ENCODE measurements at regions not wholly inside any gene's neighbourhood (a gene's known extent, or its start where the extent isn't known, plus 50 kb on each side); places are given as distances from the start of the nearest gene placed in this dataset.

DNA sequence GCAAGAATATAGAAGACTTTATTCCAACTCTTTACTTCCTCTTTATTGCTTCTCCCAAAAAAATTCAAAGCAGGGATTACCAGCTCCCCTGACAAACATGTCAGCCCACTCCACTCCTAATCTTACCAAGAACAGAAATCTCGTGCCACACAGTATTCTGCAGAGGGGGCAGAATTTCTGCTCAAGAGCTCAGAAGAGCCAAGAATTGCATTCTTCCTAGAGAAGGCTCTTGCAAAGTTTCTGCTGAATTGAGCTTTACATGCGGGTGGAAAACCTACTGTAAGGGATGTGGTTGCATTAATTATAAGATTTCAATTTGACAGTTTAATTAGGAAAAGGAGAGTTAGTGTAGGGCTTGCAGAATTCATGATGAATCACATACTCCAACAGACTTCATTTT is 428.5 kb downstream of the CETN3 start:
- CTCF ChIA-PET: no interaction called here
- ATAC-seq (ENCODE audit: low read depth): no peak
- H2AK9ac ChIP-seq (replicated peaks; ENCODE audit: low read depth, low read length, poor library complexity): no peak overlapping the region
- no peak overlapping the region for H3K18ac ChIP-seq (ENCODE audit: low read depth, low read length)
- TF ChIP-seq FOS (IDR thresholded peaks at IDR 0.05; ENCODE audit: low read depth, low read length): no peak
- TF ChIP-seq RAD21 (IDR thresholded peaks at IDR 0.05; ENCODE audit: low read length): no peak
- TF ChIP-seq NFE2L2 (IDR thresholded peaks at IDR 0.05; ENCODE audit: low read depth, low read length): no peak
- TF ChIP-seq MXI1 (IDR thresholded peaks at IDR 0.05; ENCODE audit: borderline replicate concordance, low read depth, low read length): no peak
- TF ChIP-seq BHLHE40 (IDR thresholded peaks at IDR 0.05; ENCODE audit: low read depth, low read length): no peak
- TF ChIP-seq, protein P1, sequence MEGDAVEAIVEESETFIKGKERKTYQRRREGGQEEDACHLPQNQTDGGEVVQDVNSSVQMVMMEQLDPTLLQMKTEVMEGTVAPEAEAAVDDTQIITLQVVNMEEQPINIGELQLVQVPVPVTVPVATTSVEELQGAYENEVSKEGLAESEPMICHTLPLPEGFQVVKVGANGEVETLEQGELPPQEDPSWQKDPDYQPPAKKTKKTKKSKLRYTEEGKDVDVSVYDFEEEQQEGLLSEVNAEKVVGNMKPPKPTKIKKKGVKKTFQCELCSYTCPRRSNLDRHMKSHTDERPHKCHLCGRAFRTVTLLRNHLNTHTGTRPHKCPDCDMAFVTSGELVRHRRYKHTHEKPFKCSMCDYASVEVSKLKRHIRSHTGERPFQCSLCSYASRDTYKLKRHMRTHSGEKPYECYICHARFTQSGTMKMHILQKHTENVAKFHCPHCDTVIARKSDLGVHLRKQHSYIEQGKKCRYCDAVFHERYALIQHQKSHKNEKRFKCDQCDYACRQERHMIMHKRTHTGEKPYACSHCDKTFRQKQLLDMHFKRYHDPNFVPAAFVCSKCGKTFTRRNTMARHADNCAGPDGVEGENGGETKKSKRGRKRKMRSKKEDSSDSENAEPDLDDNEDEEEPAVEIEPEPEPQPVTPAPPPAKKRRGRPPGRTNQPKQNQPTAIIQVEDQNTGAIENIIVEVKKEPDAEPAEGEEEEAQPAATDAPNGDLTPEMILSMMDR (conservative IDR thresholded peaks at IDR 0.05; ENCODE audit: low read depth, low read length): no peak
- TF ChIP-seq CHD1 (IDR thresholded peaks at IDR 0.05; ENCODE audit: low read depth, low read length): no peak
- TF ChIP-seq, protein P2, sequence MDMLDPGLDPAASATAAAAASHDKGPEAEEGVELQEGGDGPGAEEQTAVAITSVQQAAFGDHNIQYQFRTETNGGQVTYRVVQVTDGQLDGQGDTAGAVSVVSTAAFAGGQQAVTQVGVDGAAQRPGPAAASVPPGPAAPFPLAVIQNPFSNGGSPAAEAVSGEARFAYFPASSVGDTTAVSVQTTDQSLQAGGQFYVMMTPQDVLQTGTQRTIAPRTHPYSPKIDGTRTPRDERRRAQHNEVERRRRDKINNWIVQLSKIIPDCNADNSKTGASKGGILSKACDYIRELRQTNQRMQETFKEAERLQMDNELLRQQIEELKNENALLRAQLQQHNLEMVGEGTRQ (IDR thresholded peaks at IDR 0.05; ENCODE audit: low read depth, low read length): no peak
- TF ChIP-seq POLR2A (IDR thresholded peaks at IDR 0.05; ENCODE audit: low read depth, low read length): no peak
- no peak for TF ChIP-seq RFX5 (IDR thresholded peaks at IDR 0.05; ENCODE audit: low read depth, low read length)
- TF ChIP-seq, protein P3, sequence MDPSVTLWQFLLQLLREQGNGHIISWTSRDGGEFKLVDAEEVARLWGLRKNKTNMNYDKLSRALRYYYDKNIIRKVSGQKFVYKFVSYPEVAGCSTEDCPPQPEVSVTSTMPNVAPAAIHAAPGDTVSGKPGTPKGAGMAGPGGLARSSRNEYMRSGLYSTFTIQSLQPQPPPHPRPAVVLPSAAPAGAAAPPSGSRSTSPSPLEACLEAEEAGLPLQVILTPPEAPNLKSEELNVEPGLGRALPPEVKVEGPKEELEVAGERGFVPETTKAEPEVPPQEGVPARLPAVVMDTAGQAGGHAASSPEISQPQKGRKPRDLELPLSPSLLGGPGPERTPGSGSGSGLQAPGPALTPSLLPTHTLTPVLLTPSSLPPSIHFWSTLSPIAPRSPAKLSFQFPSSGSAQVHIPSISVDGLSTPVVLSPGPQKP (IDR thresholded peaks at IDR 0.05; ENCODE audit: borderline replicate concordance, low read depth, low read length): no peak
- TF ChIP-seq CEBPB (IDR thresholded peaks at IDR 0.05; ENCODE audit: low read depth, low read length): no peak
- TF ChIP-seq MAFK (IDR thresholded peaks at IDR 0.05; ENCODE audit: low read depth, low read length): no peak
- TF ChIP-seq SMC3 (IDR thresholded peaks at IDR 0.05; ENCODE audit: low read depth, low read length): no peak
- POLR2A ChIA-PET (ENCODE audit: unreplicated experiment): no interaction called here
- H3K27me3 ChIP-seq (ENCODE audit: control insufficient read depth, insufficient read depth, low read length): no peaks in the 10 kb centered on the region
- H2BK5ac ChIP-seq (ENCODE audit: low read depth, low read length, poor library complexity, severe bottlenecking): no peak overlapping the region
- intact Hi-C loops (cut with micrococcal nuclease): no loop called here
- no peak overlapping the region for H2AK5ac ChIP-seq (ENCODE audit: low read depth, low read length)
- BruUV-seq (replicated peaks): no TSS peak
- no peak overlapping the region for H3K23ac ChIP-seq (ENCODE audit: low read depth, low read length)
- dilution Hi-C loops (cut with HindIII; ENCODE audit: low sequenced_read_pairs, unreplicated experiment): no loop called here
- no peaks in the 10 kb centered on the region for H4K20me1 ChIP-seq (ENCODE audit: insufficient read depth, low read length)
- no peak overlapping the region for H2BK20ac ChIP-seq (ENCODE audit: low read depth, low read length)
- H3K36me3 ChIP-seq (ENCODE audit: control insufficient read depth, insufficient read depth, low read length): no peaks in the 10 kb centered on the region
- no CpG with 5 or more reads among the region's 2 CpGs for WGBS, 2 experiments (ENCODE audit: extremely low coverage in 2 of 2, insufficient read length in 1 of 2)
- H2BK120ac ChIP-seq (ENCODE audit: low read depth, low read length): no peak overlapping the region
- no peak overlapping the region for H3K4me3 ChIP-seq (ENCODE audit: insufficient read depth, low read depth, low read length)
- H2AFZ ChIP-seq (replicated peaks; ENCODE audit: low read length, poor library complexity): no peak overlapping the region
- no peak overlapping the region for H4K91ac ChIP-seq (ENCODE audit: insufficient read depth, low read depth, low read length)
- H3K14ac ChIP-seq (replicated peaks; ENCODE audit: low read depth, low read length): no peak overlapping the region
- no peak overlapping the region for H3K9ac ChIP-seq (ENCODE audit: low read depth, low read length)
- H3K56ac ChIP-seq (ENCODE audit: extremely low read depth, insufficient read depth, low read length): no peak overlapping the region
- in situ Hi-C loops (cut with MboI; ENCODE audit: low sequenced_read_pairs): no loop called here
- no peaks in the 10 kb centered on the region for H3K79me1 ChIP-seq (ENCODE audit: low read depth in 1 of 2, low read length in 2 of 2)
- H4K8ac ChIP-seq (ENCODE audit: low read depth in 2 of 2, low read length in 2 of 2): no peak overlapping the region
- no peak overlapping the region for H3K4ac ChIP-seq (ENCODE audit: low read depth, low read length)
- no peak overlapping the region for H4K5ac ChIP-seq (ENCODE audit: low read depth, low read length)
- H3K9me1 ChIP-seq (ENCODE audit: insufficient read depth, low read length): no peaks in the 10 kb centered on the region
- H2BK15ac ChIP-seq (ENCODE audit: low read depth, low read length): no peak overlapping the region
- H3K9me3 ChIP-seq (ENCODE audit: control insufficient read depth, insufficient read depth, low read length): no peaks in the 10 kb centered on the region
- H3K4me1 ChIP-seq (ENCODE audit: control insufficient read depth, insufficient read depth, low read length): no peaks in the 10 kb centered on the region
- no peak overlapping the region for H3K27ac ChIP-seq (ENCODE audit: insufficient read depth, low read length)
- DNase-seq: no peak
- no peak overlapping the region for H3K4me2 ChIP-seq (ENCODE audit: low read depth, low read length)
